COR-L47 (cell line): ENCODE measurements at regions not wholly inside any gene's neighbourhood (a gene's known extent, or its start where the extent isn't known, plus 50 kb on each side); places are given as distances from the start of the nearest gene placed in this dataset.

Experiments used
- DNase-seq: peaks from one replicate; lab custom pipeline; 2025; lab: John Stamatoyannopoulos, UW

DNA sequence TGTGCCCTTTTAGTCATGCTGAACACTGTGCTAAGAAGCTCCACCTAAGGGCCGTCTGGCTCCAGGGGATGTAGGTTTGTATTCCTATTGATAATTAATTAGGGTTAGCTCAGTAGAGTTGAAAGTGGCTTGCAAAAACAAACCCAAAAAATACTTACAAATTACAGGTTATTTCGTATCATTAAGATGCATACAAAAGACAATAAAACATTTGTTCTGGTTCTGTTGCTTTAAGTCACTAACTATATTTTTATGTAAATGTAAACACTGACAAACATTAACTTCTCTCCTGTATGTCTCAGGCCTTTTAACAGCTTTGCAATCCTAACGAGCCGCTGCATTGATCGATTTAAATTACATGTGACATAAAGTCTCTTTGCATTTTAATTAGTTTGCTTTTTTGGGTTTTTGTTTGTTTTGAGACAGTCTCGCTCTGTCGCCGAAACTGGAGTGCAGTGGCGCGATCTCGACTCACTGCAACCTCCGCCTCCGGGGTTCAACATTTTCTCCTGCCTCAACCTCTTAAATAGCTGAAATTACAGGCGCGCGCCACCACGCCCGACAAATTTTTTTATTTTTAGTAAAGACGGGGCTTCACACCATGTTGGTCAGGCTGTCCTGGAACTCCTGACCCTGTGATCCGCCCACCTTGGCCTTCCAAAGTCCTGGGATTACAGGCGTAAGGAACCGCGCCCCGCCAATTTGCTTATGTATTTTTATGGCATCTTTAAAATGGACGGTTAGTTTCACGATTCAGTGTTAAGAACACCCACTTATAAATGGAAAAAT, 110.9 kb downstream of the HFE start:
- peak; percentile 50 for DNase-seq

DNA sequence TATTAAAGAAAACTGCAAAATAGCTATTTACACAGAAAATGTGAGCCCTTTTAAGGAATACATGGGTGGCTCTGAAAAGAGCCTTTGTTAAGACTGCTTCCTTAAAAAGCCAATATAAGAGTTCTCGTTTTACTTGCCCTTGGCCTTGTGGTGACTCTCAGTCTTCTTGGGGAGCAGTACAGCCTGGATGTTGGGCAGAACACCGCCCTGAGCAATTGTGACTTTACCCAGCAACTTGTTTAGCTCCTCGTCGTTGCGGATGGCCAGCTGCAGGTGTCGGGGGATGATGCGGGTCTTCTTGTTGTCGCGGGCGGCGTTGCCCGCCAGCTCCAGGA, 111.5 kb downstream of the HFE start:
- no peak for DNase-seq

DNA sequence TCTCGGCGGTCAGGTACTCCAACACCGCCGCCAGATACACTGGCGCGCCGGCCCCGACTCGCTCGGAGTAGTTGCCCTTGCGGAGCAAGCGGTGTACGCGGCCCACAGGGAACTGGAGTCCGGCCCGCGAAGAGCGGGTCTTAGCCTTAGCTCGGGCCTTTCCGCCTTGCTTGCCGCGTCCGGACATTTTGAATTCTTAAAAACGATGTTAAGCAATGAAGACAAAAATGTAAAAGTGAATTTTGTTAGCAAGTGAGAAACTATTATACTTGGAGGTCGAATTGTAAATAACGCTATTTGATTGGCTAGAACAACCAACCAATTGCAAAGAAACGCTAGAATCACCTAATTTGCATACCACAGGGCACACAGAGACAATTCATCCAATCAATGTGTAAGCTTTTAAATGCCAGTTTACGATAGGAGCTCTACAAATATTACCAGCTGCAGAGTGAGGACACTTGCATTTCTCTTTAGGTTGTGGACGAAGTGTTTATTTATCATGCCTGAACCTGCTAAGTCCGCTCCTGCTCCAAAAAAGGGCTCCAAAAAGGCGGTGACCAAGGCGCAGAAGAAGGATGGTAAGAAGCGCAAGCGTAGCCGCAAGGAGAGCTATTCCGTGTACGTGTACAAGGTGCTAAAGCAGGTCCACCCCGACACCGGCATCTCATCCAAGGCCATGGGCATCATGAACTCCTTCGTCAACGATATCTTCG, 112.0 kb downstream of the HFE start:
- DNase-seq: peak; percentile 93

DNA sequence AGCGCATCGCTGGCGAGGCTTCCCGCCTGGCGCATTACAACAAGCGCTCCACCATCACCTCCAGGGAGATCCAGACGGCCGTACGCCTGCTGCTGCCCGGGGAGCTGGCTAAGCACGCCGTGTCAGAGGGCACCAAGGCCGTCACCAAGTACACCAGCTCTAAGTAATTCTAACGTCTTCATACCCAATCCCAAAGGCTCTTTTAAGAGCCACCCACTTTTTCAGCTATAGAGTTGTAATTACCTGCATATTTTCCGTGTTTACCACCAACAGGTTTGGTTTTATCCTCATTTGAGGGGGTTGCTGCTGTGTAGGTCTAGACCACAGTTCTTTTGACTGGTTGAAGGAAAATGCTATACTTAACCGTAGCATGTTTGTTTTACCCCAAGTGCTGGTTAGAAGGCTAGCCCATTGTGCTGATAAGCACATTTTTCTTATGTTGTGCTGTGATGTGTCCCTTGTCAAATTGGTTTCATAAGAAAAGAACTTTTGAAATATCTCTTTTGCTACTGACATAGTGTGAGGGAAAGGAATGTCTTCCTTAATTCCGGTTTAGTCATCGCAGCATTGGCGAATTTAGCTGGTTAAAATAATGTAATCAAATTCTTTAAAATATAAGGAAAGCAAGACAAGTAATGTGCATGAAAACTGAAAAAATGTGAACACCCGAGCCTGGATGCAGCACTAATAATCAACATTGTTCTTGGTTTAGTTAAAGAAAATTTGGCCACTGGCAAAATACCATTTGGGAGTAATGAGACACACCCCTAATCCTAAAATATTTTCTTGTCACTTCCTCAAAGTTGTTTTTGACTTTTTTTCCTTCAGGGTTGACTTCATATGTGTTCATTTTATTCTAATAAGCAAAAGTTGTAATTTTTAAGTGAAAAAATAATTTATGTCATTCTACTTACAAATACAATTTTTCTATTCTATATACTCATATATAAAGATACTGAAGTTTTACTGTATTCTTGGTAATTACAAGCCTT, 112.8 kb downstream of the HFE start:
- DNase-seq: peak; percentile 67

DNA sequence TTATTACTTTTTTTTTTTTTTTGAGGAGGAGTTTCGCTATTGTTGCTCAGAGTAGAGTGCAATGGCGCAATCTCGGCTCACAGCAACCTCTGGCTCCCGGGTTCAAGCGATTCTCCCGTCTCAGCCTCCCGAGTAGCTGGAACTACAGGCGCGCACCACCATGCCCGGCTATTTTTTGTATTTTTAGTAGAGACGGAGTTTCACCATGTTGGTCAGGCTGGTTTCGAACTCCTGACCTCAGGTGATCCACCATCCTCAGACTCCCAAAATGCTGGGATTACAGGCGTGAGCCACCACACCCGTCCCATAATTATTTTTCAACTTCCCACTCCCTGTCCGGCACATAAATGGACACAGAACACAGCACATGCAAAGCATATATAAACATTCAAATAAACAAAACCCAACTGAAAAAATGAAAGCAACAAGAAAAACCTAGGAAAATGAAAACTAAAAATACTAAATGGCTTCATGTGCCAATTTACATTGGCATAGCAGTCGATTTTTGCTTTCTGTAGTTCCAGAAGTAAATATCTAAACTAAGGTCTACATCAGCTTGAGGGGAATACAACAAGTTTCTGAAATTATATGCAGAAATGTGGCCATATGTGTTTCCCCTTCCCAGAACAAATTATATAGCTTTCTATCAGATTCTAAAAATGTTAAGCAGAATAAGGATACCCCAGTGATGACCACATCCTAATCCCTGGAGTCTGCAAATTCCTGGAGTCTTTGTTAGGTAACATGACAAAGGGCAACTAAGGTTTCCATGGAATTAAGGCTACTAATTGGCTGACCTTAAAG, 113.9 kb downstream of the HFE start:
- DNase-seq: no peak

DNA sequence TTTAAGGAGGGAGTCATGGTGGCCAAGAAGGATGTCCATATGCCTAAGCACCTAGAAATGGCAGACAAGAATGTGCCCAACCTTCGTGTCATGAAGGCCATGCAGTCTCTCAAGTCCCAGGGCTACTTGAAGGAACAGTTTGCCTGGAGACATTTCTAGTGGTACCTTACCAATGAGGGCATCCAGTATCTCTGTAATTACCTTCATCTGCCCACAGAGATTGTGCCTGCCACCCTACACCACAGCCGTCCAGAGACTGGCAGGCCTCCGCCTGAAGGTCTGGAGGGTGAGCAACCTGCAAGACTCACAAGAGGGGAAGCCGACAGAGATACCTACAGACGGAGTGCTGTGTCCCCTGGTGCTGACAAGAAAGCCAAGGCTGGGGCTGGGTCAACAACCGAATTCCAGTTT, 115.0 kb downstream of the HFE start:
- no peak for DNase-seq

DNA sequence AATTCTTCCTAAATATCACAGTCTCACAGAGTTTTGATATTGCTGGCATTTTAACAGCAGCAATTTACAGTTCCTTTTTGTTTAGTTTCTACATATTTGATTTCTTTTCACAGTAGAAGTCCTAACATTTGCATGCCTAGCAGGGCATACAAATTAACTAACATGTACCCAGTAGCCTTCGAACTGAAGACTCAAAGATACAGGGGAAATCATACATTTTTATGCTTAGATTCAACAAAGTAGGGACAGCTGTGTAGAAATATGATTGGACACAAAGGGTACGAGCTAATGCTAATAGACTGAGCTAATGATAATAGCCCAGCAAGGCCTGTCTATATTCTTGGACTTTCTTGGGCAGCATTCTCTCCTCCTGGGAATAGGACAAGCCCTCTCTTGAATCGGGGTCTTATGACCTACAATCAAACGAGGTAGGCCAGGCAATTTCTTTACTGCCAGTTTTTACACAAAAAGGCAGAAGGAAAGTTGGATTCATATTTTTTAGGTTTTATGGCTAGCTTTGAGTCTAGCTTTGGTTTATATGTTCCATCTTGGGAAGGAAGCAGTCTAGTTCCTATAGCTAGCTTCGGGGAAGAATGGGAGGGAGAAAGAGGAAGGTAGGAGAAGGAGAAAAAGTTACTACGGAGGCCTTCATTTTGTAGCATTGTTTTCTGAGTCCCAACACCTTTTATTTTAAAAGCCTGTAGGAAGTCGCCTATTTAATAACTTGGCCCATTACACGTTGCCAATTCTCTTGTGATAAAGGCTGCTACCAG, 115.8 kb downstream of the HFE start:
- no peak for DNase-seq

DNA sequence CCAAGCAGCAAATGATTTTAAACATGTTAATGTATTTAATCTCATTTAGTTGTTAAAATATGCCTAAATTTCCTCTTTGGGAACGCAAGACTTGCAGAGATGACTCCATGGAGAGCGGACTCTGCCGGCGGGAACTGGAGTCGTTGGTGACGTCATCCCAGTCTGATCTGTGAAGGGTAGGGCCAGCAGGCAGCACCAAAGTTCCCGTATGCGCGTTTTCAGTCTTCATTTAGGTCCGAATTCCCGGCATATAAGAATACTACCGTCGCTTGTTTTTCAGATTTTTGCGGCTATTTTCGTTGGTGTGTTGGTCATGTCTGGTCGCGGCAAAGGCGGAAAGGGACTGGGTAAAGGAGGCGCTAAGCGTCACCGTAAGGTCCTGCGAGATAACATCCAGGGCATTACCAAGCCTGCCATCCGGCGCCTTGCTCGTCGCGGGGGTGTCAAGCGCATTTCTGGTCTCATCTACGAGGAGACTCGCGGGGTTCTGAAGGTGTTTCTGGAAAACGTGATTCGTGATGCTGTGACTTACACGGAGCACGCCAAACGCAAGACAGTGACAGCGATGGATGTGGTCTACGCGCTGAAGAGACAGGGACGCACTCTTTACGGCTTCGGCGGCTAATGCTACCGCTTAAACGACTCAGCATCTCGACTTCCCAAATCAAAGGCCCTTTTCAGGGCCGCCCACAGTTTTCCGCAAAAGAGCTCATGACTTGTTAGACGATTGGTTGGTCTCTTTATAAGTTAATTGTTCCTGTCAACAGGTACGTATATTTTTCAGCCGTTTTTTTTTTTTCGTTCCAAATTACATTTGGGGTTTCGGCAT, 117.3 kb downstream of the HFE start:
- DNase-seq: peak; percentile 98

DNA sequence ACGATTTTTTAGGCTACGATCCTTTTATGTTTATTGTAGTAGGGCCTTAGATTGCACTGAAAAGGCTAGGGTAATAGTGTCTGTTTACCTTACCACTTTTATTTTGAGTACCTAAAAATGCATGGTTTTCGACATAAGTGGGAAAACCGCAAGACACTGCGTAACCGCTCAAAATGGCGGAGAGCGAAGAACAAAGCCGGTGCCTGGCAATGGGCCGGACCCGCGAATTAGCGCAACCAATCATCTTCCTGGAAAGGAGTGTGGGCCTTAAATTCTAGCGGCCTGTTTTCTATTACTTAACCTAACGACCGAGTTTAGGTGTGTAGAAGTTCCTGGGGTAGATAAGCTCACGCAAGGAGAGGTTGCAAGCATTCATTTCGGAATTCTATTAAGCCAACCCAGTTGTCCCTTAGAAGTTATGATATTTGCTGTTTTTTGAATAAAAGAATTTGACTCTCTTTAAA, 118.0 kb downstream of the HFE start:
- peak; percentile 72 for DNase-seq

DNA sequence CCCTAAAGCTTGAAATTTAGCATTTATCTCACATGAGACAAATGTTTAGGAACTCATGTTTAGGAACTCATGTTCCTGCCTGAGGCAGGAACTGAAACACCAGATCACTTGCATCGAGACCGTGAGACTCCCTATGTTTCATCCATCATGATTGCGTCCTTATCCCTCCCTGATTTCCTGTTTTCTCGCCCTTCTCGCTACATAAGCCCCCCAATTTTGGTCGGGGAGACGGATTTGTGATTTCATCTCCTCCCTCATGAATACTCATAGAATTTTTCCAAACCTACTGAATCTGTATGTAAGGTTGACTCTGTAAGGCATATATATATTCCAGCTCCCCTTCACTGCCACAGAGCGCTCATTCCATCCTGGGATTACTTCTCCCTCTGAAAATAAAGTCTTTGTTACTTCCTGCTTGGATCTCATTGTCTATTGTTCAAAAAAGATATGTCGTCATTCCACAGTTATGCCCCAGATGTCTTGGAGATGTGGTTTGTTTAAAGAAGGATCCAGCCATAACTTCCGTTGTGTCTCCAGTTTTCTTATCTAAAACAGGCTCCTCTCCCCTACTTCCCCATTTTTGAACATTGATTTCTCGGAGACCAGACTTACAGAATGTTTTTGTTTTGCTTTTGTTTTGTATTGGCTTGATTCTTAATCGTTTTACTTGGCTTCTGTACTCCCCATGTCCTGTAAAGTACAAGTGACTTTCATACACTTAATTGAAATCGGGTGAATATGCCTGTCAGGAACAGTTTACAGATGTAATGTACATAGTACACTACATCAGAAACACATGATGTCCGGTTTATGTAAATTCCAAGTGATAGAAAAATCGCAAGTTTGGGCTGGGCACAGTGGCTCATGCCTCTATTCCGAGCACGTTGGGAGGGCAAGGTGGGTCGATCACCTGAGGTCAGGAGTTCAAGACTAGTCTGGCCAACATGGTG, 118.7 kb downstream of the HFE start:
- DNase-seq: peak; percentile 22

DNA sequence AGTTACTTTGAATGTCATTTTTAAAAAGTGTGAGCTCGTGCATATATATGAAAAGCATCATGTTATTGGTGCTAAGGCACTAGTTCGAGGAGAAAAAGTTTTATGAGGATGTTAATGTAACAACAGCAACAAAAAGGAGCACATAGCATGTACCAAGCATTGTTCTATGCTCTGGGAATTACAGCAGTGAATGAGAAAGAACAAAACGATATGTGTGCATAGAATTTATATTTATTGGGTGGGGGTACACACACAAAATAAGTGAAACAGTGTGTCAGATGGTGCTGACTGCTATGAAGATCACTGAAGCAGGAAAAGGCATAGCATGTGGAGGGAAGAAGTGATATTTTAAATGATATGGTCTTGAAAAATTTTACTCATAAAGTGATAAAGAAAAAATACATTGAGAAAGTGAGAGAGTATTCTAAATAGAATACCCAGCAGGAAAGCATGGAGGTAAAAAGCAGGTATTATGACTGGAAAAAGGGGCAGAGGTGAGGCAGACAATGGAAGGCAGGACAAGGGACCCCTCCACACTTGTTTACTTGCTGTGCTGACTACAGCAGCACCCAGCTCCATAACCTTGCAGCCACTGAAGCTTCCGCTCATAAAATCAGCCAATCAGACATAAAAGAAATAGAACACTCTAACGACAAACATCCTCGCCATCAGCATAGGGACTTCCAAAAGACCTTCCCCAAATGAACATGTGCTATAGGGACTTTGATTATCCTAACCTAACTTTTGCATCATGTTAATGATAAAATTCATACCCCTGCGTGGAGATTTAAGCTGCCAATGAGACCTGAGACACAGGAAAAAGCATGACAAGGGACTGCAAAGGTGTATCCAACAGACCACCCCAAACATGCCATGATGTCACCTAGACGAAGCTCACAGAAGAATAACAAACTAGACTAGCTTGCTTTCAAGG, 119.9 kb downstream of the HFE start:
- DNase-seq: no peak

DNA sequence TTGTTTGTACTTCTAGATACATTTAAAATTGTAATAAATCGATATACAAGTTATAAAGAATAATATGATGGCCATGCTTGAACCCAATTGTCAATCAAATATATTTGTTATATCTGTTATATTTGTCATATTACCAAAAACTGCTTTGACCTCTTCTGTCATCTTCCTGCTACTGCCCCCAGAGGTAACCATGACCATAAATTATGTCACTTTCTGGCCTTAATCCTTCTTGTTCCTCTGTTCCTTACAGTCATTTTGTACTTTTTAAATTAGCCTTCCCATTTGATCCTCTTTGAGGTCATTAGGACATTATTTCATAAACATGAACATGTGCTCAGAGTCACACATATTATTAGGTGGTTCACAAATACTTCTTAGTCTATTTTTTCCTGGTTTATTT, 124.7 kb downstream of the HFE start:
- no peak for DNase-seq

DNA sequence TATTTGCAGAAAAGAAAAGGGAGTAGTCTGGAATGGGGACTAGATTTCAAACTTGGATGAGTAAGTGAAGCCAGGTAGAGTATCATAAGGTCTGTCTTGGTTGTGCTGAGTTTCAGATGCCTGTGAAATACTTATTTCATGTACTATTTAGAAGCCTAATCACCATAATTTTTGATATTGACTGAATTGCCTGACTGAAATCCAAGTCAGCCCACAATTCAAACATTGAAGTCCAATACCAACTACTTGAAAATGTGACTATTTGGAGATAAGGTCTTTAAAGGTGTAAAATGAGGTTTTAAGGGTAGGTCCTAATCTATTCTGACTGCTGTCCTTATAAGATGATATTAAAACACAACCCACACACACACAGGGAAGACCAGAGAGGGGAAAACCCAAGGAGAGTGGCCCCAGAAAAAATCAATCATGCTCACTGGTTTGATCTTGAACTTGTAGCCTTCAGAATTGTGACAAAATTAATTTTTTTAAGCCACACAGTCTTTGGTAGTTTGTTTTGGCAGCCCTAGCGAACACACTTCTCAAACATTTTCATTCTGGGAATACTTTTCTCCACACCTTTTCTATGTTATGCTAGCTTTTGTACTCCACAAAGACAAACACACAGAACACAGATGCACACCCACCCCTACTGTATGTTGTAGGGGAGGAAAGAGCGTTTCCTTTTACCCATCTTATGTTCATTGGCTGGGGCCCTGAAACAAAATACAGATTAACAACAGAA, 126.3 kb downstream of the HFE start:
- DNase-seq: no peak

DNA sequence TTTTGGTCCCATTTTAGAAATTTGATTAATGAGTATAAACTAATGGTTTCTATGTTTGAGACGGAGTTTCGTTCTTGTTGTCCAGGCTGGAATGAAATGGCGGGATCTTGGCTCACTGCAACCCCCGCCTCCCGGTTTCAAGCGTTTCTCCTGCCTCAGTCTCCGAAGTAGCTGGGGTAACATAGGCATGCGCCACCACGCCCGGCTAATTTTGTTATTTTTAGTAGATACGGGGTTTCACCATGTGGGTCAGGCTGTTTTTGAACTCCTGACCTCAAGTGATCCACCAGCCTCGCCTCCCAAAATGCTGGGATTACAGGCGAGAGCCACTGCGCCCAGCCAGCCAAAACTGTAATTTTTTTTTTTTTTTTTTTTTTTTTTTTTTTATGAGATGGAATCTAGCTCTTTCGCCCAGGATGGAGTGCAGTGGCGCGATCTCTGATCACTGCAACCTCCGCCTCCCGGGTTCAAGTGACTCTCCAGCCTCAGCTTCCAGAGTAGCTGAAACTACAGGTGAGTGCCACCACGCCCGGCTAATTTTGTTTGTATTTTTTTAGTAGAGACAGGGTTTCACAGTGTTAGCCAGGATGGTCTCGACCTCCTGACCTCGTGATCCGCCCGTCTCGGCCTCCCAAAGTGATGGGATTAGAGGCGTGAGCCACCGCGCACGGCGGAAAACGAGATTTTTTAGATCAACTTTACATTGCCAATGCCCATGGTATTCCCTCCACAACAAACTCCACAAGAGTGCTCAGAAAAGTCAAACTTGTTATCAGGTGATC, 127.8 kb downstream of the HFE start:
- DNase-seq: no peak

DNA sequence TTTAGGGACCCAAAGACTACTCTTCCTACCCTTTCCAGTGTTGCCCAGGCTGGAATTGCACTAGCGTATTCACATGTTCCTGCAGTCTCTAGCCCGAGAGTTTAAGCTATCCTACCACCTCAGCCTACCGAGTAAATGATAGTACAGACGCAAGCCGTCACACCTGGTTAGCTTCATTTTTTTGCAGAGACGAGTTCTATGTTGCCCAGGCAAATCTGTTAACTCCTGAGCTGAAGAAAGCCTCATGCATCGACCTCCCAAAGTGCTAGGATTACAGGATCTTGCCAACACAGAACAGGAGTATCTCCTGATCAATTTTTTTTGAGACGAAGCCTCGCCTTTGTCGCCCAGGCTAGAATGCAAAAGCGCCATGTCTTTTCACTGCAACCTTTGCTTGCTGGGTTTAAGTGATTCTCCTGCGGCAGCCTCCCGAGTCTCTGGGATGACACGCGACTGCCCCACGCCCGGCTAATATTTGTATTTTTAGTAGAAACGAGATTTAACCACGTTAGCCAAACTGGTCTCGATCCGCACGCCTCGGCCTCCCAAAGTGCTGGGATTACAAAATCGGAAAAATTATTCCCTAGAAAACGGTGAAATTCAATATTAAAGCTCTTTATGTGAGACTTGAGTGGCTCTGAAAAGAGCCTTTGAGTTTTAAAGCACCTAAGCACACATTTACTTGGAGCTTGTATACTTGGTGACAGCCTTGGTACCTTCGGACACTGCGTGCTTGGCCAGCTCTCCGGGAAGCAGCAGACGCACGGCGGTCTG, 128.5 kb downstream of the HFE start:
- no peak for DNase-seq
